ENCODE measurements at regions not wholly inside any gene's neighbourhood (a gene's known extent, or its start where the extent isn't known, plus 50 kb on each side); places are given as distances from the start of the nearest gene placed in this dataset.

DNA sequence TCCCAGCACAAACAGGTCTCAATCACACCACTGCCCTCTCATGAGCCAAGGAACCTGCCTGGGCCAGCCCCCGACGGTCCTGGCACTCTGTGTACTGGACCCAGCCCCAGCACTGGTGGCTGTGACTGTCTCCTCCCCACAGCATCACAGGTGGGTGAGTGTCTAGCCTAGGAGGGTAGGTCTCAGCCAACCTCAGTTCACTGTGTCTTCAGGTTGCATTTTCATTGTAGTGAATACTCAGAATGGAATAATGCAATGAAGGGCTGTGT lies 163.4 kb upstream of the NSMCE3 start:
- Histone ChIP-seq H3K56ac (ENCODE audit: insufficient read length, low read depth, low read length) (no peak overlapping the region), H3K27me3 (ENCODE audit: insufficient read depth, low read length) (no peaks in the 10 kb centered on the region), H3K4ac (ENCODE audit: low read depth, low read length) (no peak overlapping the region), H3K23ac (ENCODE audit: insufficient read length, low read depth, low read length) (no peak overlapping the region), H4K20me1 (ENCODE audit: control insufficient read depth, insufficient read depth, insufficient read length) (no peaks in the 10 kb centered on the region), H2AFZ (ENCODE audit: low read length) (no peak overlapping the region), H3K79me1 (ENCODE audit: insufficient read depth, low read depth, low read length, poor library complexity, severe bottlenecking) (no peaks in the 10 kb centered on the region), H2BK120ac (ENCODE audit: low read depth, low read length, poor library complexity, severe bottlenecking) (no peak overlapping the region), H3K4me1 (ENCODE audit: insufficient read depth, low read length) (peaks cover 8% of the 10 kb centered on the region; the same call in 1 of the 2 replicates), H2BK12ac (ENCODE audit: insufficient read length, low read depth, low read length) (no peak overlapping the region), H3K9ac (ENCODE audit: extremely low read depth, insufficient read length, low read length) (no peak overlapping the region), H2AK5ac (ENCODE audit: insufficient read length, low read length) (no peak overlapping the region), H2BK20ac (ENCODE audit: low read depth, low read length, poor library complexity, severe bottlenecking) (no peak overlapping the region), H3K14ac (ENCODE audit: insufficient read depth, low read length) (no peak overlapping the region; the same call in 1 of the 2 replicates), H4K8ac (replicated peaks; ENCODE audit: insufficient read length, low read depth, low read length) (no peak overlapping the region), H2BK5ac (ENCODE audit: insufficient read length, low read length) (no peak overlapping the region), H3K79me2 (ENCODE audit: insufficient read depth, low read length) (no peaks in the 10 kb centered on the region), H2BK15ac (ENCODE audit: low read depth, low read length) (no peak overlapping the region), H4K5ac (ENCODE audit: insufficient read length, low read depth, low read length) (no peak overlapping the region), H3K23me2 (ENCODE audit: insufficient read length, low read depth, low read length, poor library complexity, severe bottlenecking) (no peaks in the 10 kb centered on the region), H4K91ac (ENCODE audit: insufficient read length, low read depth, low read length) (no peak overlapping the region), H3T11ph (ENCODE audit: low read length) (no peak overlapping the region), H3K18ac (ENCODE audit: insufficient read length, low read depth, low read length) (no peak overlapping the region), H3K27ac (ENCODE audit: insufficient read length, low read depth, low read length) (no peak overlapping the region), H3K9me3 (ENCODE audit: control insufficient read depth, low read depth, low read length) (no peaks in the 10 kb centered on the region), H3K4me2 (ENCODE audit: insufficient read depth, insufficient read length, low read length) (no peak overlapping the region)
- H3K36me3 Mint-ChIP-seq (ENCODE audit: insufficient read depth in 1 of 3, low read depth in 3 of 3) = no peaks in the 10 kb centered on the region; a peak in 2 of 7 replicates
- WGBS (ENCODE audit: extremely low coverage, insufficient read length, low lambda C conversion rate) = no CpG with 5 or more reads among the region's 2 CpGs
- peaks cover 20 to 26% of the 10 kb centered on the region in 2 experiments for H3K4me1 Mint-ChIP-seq
- H3K27ac Mint-ChIP-seq = no peak overlapping the region; a peak in 1 of 7 replicates
- H3K9me3 Mint-ChIP-seq = no peaks in the 10 kb centered on the region
- no peak for DNase-seq
- H3K4me3 Mint-ChIP-seq = no peak overlapping the region
- TF ChIP-seq, protein P1, sequence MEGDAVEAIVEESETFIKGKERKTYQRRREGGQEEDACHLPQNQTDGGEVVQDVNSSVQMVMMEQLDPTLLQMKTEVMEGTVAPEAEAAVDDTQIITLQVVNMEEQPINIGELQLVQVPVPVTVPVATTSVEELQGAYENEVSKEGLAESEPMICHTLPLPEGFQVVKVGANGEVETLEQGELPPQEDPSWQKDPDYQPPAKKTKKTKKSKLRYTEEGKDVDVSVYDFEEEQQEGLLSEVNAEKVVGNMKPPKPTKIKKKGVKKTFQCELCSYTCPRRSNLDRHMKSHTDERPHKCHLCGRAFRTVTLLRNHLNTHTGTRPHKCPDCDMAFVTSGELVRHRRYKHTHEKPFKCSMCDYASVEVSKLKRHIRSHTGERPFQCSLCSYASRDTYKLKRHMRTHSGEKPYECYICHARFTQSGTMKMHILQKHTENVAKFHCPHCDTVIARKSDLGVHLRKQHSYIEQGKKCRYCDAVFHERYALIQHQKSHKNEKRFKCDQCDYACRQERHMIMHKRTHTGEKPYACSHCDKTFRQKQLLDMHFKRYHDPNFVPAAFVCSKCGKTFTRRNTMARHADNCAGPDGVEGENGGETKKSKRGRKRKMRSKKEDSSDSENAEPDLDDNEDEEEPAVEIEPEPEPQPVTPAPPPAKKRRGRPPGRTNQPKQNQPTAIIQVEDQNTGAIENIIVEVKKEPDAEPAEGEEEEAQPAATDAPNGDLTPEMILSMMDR (conservative IDR thresholded peaks at IDR 0.05) = no peak
- H3K27me3 Mint-ChIP-seq (ENCODE audit: low read depth) = no peaks in the 10 kb centered on the region

Measured in H9 (cell line).